H1 (cell line): ENCODE measurements at regions not wholly inside any gene's neighbourhood (a gene's known extent, or its start where the extent isn't known, plus 50 kb on each side); places are given as distances from the start of the nearest gene placed in this dataset.

Source experiments
- CHD2 ChIP-seq: IDR thresholded peaks from 2 replicates; pipeline ENCODE4 v1.6.1; 2012; ENCODE audit warnings: low read length, improper control_type of control experiment
- CREB1 ChIP-seq: IDR thresholded peaks from 2 replicates; pipeline ENCODE4 v1.6.1; 2012; ENCODE audit warnings: inconsistent platforms
- MAFK ChIP-seq: IDR thresholded peaks from 2 replicates; pipeline ENCODE4 v1.6.1; 2012; ENCODE audit warnings: low read depth, mild to moderate bottlenecking, improper control_type of control experiment, low read length
- RFX5 ChIP-seq: IDR thresholded peaks from 2 replicates; pipeline ENCODE4 v1.6.1; 2011; ENCODE audit warnings: low read depth, low read length, improper control_type of control experiment, borderline replicate concordance
- SP2 ChIP-seq: IDR thresholded peaks from 2 replicates; pipeline ENCODE4 v1.6.1; 2012; ENCODE audit warnings: mild to moderate bottlenecking, low read length, inconsistent platforms
- TAF1 ChIP-seq: IDR thresholded peaks from 2 replicates; pipeline ENCODE4 v1.6.1; 2011; ENCODE audit warnings: mild to moderate bottlenecking, low read depth, low read length
- TBP ChIP-seq: IDR thresholded peaks from 2 replicates; pipeline ENCODE4 v1.6.1; 2011; ENCODE audit warnings: low read depth, low read length, improper control_type of control experiment
- ZNF274 ChIP-seq: IDR thresholded peaks from 2 replicates; pipeline ENCODE4 v1.7.0; 2012; ENCODE audit warnings: low read length, borderline replicate concordance; ENCODE audit errors: extremely low read depth
- TF ChIP-seq, protein P1 (sequence below): IDR thresholded peaks from 2 replicates; pipeline ENCODE4 v1.6.1; 2012; ENCODE audit warnings: inconsistent platforms
- TF ChIP-seq, protein P2 (sequence below): IDR thresholded peaks from 2 replicates; pipeline ENCODE4 v1.6.1; 2012; ENCODE audit warnings: inconsistent platforms

DNA sequence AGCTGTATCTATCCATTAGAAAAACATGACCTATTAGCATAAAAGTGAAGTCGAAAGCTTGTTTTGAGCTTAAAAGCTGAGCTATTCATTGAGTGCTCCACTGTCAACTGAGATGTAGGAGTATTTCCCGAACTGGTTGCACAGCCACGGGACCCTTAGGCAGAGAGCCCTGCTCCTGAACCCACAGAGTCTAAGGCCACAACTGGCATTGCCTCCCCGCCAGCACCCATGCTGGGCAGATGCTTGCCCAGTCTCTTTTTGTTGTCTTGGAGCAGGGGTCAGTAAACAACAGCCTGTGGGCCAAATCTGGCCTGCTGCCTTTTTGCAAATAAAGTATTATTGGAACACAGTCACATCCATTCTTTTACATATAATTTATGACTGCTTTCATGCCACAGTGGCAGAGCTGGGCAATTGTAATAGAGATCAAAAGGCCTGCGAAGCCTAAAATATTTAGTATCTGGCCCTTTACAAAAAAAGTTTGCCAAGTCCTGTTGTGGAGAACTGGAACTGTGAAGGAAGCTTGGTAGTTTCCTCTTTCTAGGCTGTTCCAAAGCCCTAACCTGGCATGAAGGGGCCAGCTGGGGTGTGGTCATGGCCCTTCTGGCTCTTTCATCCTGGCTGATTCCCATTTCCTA lies 58.4 kb upstream of the WAPL start (continued):
- no peak for TF ChIP-seq TBP
- TF ChIP-seq CREB1 = no peak
- no peak for TF ChIP-seq ZNF274
- TF ChIP-seq CHD2 = no peak
- no peak for TF ChIP-seq SP2
- no peak for TF ChIP-seq MAFK
- TF ChIP-seq, protein P1, sequence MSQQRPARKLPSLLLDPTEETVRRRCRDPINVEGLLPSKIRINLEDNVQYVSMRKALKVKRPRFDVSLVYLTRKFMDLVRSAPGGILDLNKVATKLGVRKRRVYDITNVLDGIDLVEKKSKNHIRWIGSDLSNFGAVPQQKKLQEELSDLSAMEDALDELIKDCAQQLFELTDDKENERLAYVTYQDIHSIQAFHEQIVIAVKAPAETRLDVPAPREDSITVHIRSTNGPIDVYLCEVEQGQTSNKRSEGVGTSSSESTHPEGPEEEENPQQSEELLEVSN = no peak
- TF ChIP-seq RFX5 = no peak
- TF ChIP-seq TAF1 = no peak
- TF ChIP-seq, protein P2, sequence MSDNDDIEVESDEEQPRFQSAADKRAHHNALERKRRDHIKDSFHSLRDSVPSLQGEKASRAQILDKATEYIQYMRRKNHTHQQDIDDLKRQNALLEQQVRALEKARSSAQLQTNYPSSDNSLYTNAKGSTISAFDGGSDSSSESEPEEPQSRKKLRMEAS = no peak
- TF ChIP-seq, all 59 proteins: peak for 0
